DMS 273 (cell line): ENCODE measurements at regions not wholly inside any gene's neighbourhood (a gene's known extent, or its start where the extent isn't known, plus 50 kb on each side); places are given as distances from the start of the nearest gene placed in this dataset.
A peak's percentile ranks its signal among the peaks of the same experiment; 100 is the strongest.

ENCODE experiments used
- DNase-seq: peaks from one replicate; lab custom pipeline; 2025; ENCODE audit not compliant: unreplicated experiment; lab: John Stamatoyannopoulos, UW

DNA sequence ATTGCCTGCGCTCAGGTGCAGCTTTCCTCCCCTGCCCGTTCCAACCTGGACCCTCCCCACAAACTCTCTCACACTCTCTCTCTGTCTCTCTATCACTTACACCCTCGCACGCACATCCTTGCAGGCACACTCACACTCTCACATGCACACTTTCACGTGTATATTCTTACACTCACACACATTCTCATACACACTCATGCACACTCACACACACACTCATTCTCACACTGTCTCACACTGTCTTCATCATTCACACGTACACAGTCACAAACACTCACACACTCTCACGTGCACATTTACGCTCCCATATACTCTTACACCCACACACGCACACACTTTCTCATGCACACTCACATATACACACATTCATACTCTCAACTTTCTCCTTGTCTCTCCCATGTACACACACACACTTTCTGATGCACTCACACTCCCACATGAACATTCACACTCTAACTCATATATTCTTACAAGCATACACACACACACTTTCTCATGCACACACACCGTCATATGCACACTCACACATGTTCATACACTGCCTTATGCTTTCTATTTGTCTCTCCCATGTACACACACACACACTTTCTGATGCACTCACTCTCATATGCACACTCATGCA, 229.3 kb downstream of the SNX18 start:
- DNase-seq = no peak

DNA sequence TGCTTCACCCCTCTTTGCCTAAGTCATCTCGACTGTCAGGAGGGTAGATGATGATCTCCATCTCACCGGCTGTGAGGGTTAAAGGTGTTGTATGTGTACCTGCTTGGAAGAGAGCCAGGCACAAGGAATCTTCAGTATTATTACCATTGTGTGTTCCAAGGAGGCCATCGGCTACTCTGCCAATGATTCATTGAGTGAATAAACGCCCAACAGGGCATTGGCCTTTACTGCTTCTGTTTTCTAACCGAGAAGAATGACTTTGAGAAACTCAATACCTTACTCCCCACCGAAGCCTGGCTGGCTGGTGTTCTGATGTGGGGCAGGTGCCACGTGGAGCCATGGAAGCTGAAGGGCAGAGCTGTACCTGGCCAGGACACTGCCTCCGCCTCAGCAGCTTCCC, 228.8 kb downstream of the SNX18 start:
- DNase-seq = no peak

DNA sequence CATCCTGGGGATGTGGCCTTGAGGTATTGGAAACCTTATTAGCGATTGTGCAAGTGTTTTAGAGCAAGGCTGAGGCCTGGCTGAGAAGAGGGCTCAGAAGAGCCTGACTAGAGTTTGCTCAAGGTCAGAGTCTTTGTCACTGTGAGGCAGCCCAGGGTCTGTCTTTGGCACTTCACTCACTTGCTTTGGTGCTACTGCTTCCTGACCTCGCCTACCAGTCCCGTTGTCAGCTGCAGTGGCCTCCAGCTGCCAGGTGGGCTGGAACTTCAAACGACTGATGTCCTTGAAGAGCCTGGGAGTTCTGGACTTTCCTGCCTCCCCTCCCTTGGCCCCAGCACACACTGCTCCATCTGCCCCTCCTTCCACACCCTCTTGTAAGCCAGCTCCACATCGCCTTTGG, 228.0 kb downstream of the SNX18 start:
- no peak for DNase-seq

DNA sequence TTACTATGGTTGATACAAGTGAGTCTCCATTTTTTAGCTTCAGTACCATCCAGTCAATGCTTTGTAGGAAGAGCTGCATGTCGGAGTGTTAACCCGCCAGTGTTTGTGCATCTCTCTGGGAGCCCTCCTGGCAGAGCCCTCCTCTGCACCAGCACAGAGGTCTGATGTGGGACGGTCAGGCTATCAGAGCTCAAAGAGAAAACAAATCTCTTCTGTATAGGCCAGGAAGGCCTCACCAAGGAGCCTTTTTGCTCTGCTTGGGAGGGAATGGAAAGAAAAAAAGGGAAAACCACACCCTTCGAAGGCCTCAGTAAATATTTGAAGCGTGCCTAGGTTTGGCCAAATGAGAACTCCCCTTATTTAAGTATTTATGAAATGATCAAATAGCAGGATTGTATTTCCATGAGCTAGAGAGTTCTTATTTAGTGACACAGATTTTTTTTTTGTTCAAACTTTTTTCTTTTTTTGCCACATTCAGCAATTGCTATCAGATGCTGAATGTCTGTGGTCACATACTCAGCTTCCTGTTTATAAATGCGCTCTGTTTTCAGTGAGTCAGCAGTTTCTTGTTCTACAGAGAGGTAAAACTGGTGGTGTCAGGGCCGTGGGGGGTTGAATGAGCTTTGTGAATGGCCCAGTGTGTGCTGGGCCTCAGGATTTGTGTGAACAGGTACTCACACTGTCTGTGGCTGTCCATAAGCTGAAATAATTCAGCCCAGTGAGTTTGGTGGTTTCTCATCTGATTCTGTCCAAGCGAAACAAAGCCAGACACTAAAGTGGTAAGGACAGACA, 226.6 kb downstream of the SNX18 start:
- peak; percentile 13 for DNase-seq

DNA sequence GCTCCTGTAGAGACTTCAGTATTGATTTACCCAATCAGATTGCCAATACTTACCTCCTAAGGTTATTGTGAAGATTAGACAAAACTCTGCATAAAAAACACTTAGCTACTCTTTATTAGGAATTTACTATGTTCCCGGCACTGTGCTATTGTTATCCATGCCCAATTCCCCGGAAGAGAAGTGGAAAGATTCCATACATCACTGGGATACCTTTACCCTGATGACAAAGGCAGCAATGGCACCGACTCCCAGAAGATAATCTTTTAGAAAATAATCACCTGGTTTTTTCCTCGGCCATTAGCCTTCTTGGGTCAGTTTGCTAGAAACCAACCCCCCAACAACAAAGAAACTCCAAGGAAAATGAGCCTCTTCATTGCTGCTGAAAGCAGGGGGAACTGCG, 226.0 kb downstream of the SNX18 start:
- no peak for DNase-seq

DNA sequence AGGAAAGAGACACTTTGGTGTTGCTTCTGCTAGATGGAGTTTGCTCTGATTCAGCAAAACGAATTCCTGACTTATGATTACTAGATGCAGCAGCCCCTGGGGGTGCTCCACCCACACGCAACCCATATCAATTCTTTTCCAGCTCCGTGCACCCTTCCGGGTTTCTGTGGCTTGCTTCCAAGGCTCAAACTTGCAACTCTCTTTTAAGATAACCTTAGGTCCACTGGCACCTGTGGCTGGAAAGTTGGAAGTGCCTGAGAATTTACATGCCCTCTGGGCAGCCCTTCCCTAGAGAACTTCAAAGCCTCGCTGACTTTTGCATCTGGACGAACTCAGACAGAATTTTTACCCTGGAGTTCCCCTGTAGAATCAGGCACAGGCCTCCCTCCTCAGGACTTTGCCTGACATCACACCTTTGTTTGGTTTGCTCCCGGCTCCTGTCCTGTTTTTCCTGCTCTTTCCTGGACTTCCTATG, 224.9 kb downstream of the SNX18 start:
- DNase-seq = peak; percentile 25

DNA sequence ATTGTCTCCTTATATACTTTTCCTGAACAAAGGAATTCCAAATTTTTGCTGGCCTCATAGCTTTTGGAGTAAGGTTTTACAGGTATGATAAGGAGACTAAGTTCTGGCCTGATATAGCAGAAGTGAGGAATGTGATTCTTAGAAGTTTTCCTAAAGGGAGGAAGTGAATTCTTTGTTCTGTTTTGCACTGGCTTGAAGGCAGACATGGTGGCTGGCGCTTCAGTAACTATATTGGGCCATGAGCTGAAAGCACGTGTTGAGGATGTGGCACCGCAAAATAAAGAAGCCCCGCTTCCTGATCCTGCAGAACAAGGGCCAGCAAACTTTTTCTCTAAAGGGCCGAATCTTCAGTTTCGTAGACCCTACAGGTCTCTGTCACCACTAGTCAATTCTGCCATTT, 224.2 kb downstream of the SNX18 start:
- DNase-seq = no peak

DNA sequence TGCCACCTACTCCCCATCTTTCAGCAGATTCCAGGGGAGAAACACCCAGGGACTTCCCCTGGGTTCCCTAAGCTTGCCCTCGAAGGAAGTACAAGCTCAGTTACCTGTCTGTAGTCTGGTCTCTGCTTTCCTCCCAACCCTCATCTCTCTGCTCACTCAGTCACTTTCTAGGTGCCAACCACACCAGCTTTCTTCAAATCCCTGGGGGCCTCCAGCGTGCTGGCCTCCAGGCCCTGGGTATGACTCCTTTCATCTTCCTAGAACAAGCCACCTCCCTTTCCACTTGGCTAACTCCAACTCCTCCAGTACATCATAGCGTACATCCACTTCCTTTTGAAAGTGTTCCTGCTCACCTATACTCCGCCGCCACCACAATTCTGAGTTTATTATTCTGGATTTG, 222.6 kb downstream of the SNX18 start:
- DNase-seq = no peak

DNA sequence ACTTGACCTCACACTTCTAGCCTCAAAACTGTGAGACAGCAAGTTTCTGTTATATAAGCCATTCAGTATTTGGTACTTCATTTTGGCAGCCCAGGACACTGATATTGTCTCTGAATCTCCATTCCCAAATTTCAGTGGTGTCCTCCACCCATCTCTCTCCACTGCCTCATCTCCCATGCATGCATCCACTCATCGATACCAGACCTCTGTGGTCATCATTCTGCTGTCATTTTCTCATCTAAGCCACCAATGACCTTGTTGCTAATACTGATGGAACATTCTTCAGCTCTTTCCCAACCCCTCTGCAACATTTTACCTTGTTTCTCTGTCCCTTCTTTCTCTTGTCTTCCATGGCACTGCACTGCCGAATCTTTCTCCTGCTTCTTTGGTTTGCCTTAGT, 221.8 kb downstream of the SNX18 start:
- no peak for DNase-seq

DNA sequence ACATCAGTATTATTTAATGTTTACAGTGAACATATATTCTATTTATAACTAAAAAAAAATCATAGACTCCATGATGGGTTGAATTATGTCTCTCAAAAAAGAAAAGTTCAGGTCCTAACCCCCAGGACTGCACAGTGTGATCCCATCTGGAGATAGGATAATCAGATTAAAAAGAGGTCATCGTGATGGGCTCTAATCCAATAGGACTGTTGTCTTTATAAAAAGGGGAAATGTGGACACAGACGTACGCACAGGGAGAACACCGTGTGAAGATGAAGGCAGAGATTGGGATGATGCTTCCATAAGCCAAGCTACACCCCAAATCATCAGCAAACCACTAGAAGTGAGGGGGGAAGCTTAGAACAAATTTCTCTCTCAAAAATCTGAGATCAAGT, 221.4 kb downstream of the SNX18 start:
- no peak for DNase-seq

DNA sequence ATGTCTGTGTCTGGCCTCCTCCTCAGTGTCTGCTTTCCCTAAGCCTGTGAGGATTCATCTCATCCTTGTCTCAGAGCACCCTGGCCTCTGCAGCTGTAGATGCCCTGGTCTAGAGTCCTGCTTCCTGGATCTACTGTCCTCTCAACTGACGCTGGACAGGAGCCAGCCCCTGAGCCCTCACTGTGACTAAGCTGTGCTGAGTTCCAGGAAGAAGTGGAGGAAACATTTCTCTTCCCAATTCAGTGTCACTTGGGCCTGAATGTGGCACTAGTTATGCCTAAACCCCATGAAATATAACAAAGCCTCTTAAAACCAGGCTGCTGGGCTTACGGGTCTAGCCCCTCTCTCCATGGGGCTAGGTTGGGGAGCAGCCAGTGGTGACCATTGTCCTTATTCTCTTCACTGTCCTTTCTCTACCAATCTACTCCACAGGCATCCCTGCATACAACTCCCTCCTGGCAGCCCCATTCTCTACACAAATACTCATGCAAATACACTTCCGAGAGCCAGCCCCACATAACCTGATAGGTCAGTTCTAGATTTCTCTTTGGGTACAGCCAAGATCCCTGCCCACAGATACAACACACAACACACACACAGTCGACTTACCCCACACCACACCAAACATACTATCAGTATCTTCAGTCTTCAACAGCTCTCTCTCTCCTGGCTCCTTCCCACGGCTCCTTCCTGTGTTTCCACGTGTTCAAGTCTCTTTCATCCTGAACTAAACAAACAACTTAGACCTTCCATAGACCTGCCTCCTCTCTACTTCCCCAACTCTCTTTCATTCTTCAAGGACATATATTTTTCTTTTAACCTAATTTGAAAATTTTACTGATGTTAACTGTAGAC, 220.8 kb downstream of the SNX18 start:
- DNase-seq = no peak

DNA sequence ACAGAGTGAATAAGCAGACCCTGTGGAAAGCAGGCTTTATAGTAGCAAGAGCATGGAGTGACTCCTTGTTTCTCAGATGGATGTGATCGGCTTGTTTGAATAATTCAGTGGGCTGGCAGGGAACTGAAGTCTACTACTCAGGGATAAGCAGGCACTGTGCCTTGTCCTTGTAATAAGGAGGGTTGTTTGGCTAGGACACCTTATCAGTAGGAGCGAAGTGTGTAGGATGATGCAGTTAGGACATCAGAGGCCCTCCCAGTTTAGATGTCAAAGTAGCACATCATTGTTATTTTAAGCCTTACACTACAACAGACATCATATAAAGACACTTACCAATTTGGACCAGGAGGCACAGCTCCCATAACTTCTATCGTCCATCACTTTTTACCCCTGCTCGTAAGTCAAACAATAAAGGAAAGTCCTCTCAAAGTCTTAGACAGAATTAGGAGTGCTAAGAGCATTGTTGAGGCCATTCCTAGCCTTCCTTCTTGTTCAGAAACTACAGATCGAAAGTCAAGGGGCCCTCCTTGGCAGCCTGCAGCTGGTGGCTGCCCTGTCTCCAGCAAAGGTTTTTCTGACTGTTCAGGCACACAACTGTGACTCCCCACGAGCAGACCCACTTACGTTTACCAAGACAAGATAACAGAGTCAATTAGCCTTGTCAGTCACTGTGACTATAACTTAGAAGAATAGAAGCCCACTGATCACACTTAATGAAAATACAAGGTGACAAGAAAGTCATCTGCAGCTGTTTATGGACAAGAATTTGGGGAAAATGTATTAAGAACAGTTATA, 218.6 kb downstream of the SNX18 start:
- DNase-seq = no peak

DNA sequence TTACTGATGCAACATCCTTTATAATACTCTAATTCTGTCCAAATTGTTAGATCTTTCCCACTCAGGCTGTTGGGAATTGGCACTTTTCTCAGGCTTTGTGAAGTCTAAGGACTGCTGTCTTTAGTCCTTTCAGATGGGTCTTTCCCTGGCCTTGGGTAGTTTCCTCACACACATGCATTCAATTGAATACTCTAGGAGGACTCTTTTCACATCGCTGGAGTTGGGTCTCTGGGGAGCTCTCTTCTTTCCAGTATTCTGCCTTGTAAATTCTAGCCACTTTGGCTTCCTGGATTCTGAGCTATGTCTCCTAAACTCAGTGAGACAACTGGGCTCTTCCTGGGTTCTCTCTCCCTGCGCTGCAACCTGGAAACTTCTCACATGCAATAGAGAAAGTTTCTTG, 215.5 kb downstream of the SNX18 start:
- no peak for DNase-seq

DNA sequence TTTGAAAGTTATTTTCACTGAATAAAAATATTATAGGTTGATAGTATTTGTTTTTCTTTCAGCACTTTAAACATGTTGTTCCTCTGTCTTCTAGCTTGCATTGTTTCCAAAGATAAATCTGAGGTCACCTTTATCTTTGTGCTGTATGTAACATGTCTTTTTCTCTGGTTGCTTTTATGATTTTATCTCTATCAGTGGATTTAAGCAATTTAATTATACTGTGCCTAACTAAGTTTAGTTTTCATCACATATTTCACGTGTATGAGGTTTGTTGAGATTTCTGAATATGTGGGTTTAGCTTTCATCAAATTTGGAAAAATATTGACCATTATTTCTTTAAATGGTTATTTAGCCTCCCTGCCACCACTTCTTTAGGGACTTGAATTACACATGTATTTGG, 214.5 kb downstream of the SNX18 start:
- DNase-seq = no peak

DNA sequence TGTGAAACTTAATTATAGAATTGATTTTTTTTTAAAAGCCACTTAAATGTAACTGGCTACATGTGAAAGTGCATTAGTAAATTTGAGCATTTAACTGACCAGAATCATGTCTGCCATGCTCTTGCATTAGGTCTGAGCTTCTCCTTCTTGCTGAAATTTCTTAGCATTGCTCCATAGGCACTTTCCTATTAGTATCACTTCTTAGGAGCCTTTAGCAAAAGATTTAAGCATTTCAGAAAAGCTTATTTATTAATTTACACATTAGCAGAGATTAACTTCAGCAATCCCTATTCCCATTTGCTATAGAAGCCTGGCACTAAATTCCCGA, 211.0 kb downstream of the SNX18 start:
- DNase-seq = no peak

DNA sequence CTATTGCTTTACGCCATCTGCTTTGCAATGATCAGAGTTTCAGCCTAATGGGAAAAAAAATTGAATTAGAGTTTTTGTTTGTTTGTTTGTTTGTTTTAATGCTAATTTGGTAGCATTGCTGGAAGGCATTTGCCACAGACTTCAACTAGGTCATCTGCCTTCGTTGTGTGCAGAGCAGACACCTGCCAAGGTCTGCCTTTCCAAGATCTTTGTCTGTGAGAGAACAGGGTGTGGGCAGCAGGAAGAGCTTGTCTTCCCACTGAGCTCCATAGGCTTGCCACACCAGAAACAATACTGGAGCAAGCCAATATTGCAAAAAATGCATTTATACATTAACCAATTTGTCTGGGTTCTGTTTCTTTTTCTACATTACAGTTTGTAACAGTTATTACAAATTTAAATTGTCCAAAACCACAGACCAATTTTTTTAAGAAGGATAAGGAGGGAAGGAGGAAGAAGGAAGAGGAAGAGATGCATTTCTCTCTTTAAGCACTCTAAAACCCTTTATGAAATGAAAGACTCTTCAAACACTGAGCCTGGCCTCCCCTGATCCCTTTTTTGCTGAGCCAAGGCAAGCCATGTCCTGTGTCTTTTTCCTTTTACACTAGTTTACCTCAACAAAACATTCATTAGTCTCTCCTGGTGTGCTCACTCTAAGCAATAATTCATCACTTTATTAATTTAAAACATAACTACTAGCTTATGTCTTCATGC, 210.5 kb downstream of the SNX18 start:
- DNase-seq = no peak

DNA sequence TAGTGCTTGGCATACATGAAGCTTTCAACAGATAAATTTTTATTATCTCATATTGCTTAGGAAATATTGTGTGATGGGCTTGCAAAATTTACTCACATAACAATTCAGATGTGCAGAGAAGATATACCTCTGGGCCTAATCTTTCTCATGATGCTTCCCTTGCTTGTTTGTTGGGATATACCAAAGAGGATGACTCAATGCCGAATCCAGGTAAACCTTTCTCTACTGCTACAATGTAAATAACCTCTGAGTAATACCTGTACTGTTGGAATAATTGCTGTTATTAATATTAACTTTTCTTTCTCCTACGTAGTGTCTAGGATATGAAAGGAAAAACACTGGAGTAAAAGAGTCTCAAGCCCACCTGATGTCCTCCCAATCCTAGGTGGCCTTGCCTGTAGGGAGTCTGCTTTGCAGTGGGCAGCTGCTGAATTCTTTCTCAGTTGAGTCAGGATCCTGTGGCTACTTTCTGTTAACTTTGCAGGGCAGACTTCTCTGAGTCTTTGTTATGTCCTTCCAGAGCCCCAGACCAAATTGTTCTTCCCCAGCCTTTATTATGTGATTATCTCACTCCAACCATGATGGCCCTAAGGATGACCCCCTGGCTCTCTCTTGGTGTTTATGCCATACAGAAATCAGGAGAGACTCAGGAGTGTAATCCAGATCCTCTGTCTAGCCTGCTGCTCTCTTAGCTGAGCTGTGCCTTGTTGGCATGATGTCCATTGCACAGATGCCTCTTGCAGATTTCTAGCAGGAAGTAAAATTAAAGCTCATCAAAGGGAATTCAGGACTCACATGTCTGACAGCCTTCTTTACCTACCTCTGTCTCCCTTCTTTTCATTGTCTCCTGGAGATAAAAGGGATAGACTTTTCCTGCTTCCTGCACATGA, 208.1 kb downstream of the SNX18 start:
- DNase-seq = no peak

DNA sequence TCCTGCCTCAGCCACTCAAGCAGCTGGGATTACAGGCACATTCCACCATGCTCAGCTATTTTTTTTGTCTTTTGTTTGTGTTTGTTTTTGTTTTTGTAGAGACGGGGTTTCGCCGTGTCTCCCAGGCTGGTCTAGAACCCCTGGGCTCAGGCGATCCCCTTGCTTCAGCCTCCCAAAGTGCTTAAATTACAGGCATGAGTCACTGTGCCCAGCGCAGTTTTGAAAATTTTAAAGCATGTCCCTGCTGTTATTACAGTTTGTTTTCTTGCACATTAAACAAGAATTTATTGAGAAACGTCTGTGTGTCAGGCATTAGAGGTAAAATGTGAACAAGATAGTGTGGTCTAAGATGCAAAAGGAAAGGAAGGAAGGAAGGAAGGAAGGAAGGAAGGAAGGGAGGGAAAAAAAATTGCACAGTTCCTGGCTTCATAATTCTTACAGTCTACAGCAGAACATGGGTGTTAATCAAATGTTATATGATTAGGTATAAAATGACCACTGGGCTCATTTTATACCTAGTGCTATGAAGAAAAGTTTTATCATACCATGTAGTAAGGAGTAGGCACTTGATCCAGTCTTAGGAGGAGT, 205.4 kb downstream of the SNX18 start:
- no peak for DNase-seq

DNA sequence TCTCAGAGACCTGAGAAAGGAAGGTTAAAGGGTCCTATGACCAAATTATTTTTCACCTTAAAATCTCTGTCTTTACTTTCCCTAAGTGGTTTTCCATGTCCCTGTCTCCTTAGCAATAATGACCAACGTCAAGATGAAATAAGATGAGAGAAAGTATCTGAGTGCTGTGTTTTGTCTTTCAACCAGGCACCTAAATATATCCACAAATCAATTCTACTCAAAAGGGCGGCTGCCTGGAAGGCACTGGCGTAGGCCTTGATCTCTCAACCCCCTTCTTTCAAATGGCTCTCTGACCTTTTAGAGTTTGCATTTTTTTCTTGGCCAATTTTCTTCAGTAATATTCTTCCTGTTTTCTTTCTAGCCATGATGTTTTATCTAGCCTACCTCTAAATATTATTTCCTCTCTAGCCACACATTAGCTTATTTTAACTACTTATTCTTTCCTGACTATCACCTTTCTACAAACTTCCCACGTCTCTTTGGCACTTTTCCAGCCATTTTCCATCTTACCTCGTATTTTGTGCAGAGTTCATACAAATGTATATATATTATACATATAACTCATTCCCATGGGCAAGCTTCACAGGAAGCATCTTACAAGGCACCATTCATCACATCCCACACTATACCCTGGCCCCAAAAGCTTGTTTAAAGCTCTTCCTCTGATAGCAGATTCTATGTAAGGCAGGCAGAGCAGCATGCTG, 204.5 kb downstream of the SNX18 start:
- DNase-seq = no peak
